GM12874 (cell line): ENCODE measurements at regions not wholly inside any gene's neighbourhood (a gene's known extent, or its start where the extent isn't known, plus 50 kb on each side); places are given as distances from the start of the nearest gene placed in this dataset.

Experiments
- TF ChIP-seq, protein P1 (sequence below): IDR thresholded peaks from 2 replicates; pipeline ENCODE4 v1.5.1; 2011; ENCODE audit warnings: low read depth, mild to moderate bottlenecking, control low read depth, low read length, moderate library complexity; ENCODE audit not compliant: insufficient read depth

GRCh38 chr5:8137941-8138550 is 269.1 kb downstream of the MTRR start:
- TF ChIP-seq, protein P1, sequence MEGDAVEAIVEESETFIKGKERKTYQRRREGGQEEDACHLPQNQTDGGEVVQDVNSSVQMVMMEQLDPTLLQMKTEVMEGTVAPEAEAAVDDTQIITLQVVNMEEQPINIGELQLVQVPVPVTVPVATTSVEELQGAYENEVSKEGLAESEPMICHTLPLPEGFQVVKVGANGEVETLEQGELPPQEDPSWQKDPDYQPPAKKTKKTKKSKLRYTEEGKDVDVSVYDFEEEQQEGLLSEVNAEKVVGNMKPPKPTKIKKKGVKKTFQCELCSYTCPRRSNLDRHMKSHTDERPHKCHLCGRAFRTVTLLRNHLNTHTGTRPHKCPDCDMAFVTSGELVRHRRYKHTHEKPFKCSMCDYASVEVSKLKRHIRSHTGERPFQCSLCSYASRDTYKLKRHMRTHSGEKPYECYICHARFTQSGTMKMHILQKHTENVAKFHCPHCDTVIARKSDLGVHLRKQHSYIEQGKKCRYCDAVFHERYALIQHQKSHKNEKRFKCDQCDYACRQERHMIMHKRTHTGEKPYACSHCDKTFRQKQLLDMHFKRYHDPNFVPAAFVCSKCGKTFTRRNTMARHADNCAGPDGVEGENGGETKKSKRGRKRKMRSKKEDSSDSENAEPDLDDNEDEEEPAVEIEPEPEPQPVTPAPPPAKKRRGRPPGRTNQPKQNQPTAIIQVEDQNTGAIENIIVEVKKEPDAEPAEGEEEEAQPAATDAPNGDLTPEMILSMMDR: no peak

DNA sequence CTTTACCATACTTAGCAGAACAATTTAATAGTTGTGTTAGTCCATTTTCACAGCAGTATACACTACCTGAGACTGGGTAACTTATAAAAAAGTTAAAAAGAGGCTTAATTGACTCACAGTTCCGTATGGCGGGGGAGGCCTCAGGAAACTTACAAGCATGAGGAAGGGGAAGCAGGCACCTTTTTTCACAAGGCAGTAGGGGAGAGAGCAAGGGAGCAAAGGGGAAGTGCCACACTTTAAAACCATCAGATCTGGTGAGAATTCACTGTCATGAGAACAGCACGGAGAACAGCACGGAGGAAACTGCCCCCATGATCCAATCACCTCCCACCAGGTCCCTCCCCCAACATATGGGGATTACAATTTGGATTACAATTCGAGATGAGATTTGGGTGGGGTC is 269.9 kb downstream of the MTRR start:
- TF ChIP-seq, protein P1: no peak

- TF ChIP-seq, protein P1: no peak
Measured at GRCh38 chr5:8150791-8151190, 281.8 kb downstream of the MTRR start.

GRCh38 chr5:8156706-8157105 is 287.8 kb downstream of the MTRR start:
- TF ChIP-seq, protein P1: no peak

- TF ChIP-seq, protein P1: no peak
Measured at GRCh38 chr5:8157320-8157822, 288.4 kb downstream of the MTRR start.

GRCh38 chr5:8176101-8176693 is 307.2 kb downstream of the MTRR start:
- TF ChIP-seq, protein P1: no peak

GRCh38 chr5:8184455-8185063 is 315.6 kb downstream of the MTRR start:
- TF ChIP-seq, protein P1: peak; percentile 95
